ENCODE measurements at regions not wholly inside any gene's neighbourhood (a gene's known extent, or its start where the extent isn't known, plus 50 kb on each side); places are given as distances from the start of the nearest gene placed in this dataset.
"Not testable (repeated sequence)": the region's sequence is repeated elsewhere in the genome, so short reads cannot be mapped to it uniquely, and the experiment has no call there.

DNA sequence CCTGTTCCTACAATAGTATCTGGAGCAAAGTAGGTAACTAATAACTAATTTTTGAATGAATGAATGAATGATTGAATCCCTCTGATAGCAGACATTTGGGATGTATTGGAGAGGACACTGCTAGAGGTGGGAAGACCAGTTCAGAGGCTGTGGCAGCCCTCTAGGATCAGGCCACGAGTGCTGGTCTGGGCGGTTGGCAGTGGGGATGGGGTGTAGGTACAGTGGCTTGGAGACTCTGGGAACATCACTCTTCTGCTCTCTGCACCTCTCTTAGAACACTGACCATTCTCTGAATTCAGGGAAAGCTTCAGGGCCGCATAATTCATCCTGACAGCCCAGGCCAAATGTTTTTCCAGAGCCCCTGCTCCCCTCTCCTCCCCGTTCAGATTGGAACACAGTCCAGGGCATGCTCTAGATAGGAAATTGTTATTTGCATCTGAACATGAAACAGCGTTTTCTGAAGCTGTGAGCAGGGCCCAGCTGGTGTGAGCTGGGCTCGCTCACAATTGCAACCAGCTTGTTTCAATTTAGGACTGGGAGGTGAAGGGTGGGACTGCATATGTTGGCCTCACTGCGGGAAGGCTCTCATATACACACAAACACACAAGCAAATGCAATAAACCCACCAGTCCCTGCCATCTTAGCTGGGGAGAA is 253.1 kb upstream of the USP24 start:
- no peak overlapping the region for H3K4me3 Mint-ChIP-seq
- H3K27me3 Mint-ChIP-seq, result peaks cover 1% of the 10 kb centered on the region
- H3K36me3 Mint-ChIP-seq, result no peaks in the 10 kb centered on the region
- H3K9me3 Mint-ChIP-seq (ENCODE audit: low read depth), result no peaks in the 10 kb centered on the region
- no peaks in the 10 kb centered on the region for H3K4me1 Mint-ChIP-seq (ENCODE audit: low read depth)
- no peak overlapping the region for H3K27ac Mint-ChIP-seq

DNA sequence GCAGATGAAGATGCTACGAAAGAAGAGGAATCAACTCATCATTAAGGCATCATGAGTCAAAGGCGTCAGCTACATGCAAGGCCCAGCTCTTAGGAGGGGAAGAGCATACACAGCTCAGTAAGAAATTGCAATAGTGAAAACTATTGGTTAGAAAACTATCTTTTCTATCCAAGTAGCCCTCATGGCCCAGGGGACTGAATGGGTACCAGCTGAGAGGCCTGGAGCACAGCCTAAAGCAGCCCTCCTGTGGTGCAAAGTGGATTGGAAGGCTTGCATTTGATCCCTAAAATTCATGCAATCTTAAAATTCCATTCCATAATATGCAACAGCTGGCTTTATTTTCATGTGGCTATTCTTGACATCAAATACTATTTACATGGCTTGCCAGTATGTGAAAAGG is 251.8 kb upstream of the USP24 start:
- Mint-ChIP-seq H3K36me3 (no peaks in the 10 kb centered on the region), H3K27me3 (no peaks in the 10 kb centered on the region), H3K9me3 (ENCODE audit: low read depth) (no peaks in the 10 kb centered on the region), H3K4me1 (ENCODE audit: low read depth) (no peaks in the 10 kb centered on the region), H3K4me3 (no peak overlapping the region), H3K27ac (no peak overlapping the region)

DNA sequence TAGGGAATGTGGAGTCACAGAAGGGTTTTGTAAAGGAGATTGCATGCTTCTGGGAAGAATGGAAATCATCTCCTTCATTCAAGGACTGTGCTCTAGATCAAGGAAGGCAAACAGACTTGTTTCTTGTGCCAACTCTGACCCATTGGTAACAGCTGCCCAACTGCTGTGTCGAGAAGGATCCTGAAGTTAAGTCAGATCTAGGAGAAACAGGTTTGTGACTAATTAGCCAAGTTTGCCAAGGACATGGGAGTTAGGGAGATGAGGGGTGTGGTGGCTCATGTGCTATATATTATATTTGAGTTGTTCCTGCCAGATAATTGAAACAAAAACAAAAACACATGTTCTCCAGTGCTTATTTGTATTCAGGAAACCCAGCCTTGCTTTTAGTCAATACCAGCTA is 251.2 kb upstream of the USP24 start:
- H3K27me3 Mint-ChIP-seq, result no peaks in the 10 kb centered on the region
- no peaks in the 10 kb centered on the region for H3K9me3 Mint-ChIP-seq (ENCODE audit: low read depth)
- H3K4me1 Mint-ChIP-seq (ENCODE audit: low read depth), result no peaks in the 10 kb centered on the region
- H3K36me3 Mint-ChIP-seq, result no peaks in the 10 kb centered on the region
- H3K4me3 Mint-ChIP-seq, result no peak overlapping the region
- no peak overlapping the region for H3K27ac Mint-ChIP-seq

DNA sequence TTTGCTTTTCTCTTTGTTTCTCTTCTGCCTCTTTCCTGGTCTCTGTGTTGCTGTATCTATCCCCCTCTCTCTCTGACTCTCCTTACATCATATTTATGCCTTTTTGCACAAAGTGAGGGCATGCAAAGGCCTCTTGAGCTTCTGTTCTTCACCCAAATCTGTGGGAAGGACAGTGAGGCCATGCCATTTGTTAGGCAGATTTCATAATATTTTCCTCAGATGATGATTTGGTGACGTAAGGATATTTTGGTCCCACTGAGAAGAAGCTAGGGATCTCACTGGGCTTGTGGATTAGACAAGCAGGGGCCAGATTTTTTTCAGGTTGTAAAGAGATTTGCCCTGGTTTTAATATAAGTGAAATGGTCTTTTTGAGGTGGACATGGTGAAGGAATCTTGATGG is 249.4 kb upstream of the USP24 start:
- no peaks in the 10 kb centered on the region for H3K36me3 Mint-ChIP-seq
- H3K4me3 Mint-ChIP-seq, result no peak overlapping the region
- no peaks in the 10 kb centered on the region for H3K4me1 Mint-ChIP-seq (ENCODE audit: low read depth)
- H3K27me3 Mint-ChIP-seq, result no peaks in the 10 kb centered on the region
- H3K9me3 Mint-ChIP-seq (ENCODE audit: low read depth), result no peaks in the 10 kb centered on the region
- no peak overlapping the region for H3K27ac Mint-ChIP-seq

DNA sequence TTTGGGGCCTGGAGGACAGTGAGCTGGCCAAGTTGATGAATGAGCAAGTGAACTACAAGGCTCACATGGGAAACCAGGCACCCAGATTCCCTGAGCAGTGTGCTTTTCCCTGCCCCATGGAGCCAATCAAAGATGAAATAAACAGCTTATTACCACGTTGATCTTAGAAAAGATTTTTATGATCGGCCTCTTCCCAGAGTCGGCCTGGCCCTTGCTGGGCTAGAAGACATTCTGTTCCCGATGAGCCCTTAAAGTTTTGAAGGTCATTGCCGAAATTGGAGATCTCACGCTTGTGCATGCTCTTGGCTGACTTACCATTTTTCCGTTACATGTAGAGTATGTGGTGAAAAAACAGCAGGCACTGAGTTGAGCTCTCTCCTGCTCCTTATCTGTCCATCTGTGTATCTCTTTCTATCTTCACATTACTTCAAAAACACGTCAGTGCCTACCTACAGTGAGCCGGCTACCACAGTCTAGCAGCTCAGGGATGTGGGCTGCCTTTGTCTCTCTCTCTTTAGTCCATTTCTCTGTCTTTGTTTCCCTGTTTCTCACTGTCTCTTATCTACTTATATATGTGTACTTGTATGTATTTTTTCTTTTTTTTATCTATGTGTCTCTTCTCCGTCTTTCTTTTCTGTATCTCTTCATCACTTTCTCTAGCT is 248.8 kb upstream of the USP24 start:
- Mint-ChIP-seq H3K27ac (no peak overlapping the region), H3K4me1 (ENCODE audit: low read depth) (no peaks in the 10 kb centered on the region), H3K4me3 (no peak overlapping the region), H3K9me3 (ENCODE audit: low read depth) (no peaks in the 10 kb centered on the region), H3K27me3 (no peaks in the 10 kb centered on the region), H3K36me3 (no peaks in the 10 kb centered on the region)

DNA sequence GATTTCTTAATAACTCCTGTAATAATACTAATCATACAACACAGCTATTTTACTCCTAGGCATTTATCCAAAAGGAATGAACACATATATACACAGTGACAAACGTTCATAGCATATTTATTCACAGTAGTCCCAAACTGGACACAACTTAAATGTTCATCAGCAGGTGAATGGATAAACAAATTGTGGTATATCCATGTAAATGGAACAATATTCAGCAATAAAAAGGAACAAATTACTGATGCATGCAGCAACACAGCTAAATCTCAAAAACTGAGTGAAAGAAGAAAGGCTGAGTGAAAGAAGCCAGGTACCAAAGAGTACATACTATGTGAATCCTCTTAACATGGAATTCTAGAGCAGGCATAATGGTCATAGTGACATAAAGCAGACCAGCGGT is 242.7 kb upstream of the USP24 start:
- no peaks in the 10 kb centered on the region for H3K27me3 Mint-ChIP-seq
- H3K27ac Mint-ChIP-seq, result no peak overlapping the region
- peaks cover 6% of the 10 kb centered on the region for H3K9me3 Mint-ChIP-seq (ENCODE audit: low read depth)
- no peak overlapping the region for H3K4me3 Mint-ChIP-seq
- no peaks in the 10 kb centered on the region for H3K4me1 Mint-ChIP-seq (ENCODE audit: low read depth)
- peaks cover 10% of the 10 kb centered on the region for H3K36me3 Mint-ChIP-seq

DNA sequence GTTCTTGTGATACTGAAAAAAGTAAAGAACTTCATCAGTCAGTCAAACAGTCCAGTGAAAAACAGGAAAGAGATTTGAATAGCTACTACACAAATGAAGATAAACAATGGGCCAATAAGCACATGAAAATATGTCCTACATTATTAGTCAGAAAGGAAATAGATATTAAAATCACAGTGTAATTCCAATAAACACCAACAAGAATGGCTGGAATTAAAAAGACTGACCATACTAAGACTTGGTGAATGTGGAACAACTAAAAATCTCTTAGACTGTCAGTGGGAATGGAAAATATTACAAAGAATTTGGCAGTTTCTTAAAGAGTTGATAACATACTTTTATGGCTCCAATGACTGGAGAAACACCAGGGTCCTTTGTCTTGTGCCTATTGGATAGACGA is 241.8 kb upstream of the USP24 start:
- H3K27me3 Mint-ChIP-seq, result peaks cover 2% of the 10 kb centered on the region
- H3K4me3 Mint-ChIP-seq, result no peak overlapping the region
- H3K36me3 Mint-ChIP-seq, result peaks cover 10% of the 10 kb centered on the region
- H3K9me3 Mint-ChIP-seq (ENCODE audit: low read depth), result peaks cover 6% of the 10 kb centered on the region
- H3K27ac Mint-ChIP-seq, result no peak overlapping the region
- no peaks in the 10 kb centered on the region for H3K4me1 Mint-ChIP-seq (ENCODE audit: low read depth)

DNA sequence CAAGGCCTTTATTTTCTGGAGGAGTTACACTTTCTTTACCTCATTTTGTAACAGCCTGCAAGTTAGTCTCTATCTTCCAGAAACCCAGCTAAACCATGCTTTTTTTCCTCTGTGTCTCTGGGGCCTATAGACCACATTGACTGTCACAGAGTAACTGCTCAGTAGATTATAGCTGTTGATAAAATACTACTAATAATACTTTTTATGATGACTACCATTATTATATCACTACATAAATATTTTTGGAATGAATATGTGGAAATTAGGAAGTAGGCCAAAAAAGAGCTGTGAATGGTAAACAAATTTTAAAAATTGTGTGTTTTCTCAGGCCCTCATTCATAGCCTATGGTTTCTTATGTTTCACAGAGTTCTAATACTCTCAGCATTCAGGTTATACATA is 233.1 kb upstream of the USP24 start:
- Mint-ChIP-seq H3K4me3 (no peak overlapping the region), H3K27ac (no peak overlapping the region), H3K4me1 (ENCODE audit: low read depth) (no peaks in the 10 kb centered on the region), H3K9me3 (ENCODE audit: low read depth) (no peaks in the 10 kb centered on the region), H3K27me3 (peaks cover 3% of the 10 kb centered on the region), H3K36me3 (no peaks in the 10 kb centered on the region)

DNA sequence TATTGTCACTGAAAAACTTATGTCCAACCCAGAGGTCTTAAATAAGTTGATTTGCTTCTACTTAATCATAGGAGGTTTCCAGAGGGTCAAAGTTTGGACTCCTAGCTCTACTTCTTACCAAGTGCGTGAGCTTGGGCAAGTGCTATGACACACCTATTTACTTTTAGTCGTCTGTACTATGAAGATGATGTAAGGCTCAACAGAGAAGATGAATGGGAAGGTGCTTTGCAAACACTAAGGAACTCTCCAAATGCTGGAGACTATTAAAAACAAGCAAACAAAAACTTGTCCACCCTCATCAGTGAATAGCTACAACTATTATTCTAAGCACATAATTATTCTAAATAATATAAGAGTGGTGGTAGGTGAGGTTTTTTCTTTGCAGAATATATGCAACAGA is 232.3 kb upstream of the USP24 start:
- Mint-ChIP-seq H3K27ac (no peak overlapping the region), H3K27me3 (peaks cover 3% of the 10 kb centered on the region), H3K4me3 (no peak overlapping the region), H3K36me3 (no peaks in the 10 kb centered on the region), H3K9me3 (ENCODE audit: low read depth) (no peaks in the 10 kb centered on the region), H3K4me1 (ENCODE audit: low read depth) (no peaks in the 10 kb centered on the region)

DNA sequence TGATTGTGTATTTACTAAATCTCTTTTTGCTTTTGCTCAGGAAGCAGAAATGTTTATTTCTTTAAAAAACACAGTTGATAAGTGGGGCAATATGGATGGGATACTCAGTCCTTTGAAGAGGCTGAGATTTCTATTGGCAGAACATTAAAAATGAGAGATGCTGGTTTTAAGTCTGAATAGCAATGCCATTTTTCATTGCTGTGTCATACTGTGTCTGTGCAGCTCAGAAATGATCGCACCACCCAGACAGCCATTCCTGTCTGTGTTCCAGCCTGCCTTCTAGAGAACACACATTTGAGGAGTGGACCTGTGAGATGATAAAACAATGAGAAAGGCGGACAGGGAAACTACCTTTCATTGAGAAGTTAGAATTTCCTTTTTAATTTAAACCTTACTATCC is 231.2 kb upstream of the USP24 start:
- H3K4me3 Mint-ChIP-seq, result no peak overlapping the region
- H3K4me1 Mint-ChIP-seq (ENCODE audit: low read depth), result no peaks in the 10 kb centered on the region
- H3K27me3 Mint-ChIP-seq, result peaks cover 1% of the 10 kb centered on the region
- H3K27ac Mint-ChIP-seq, result no peak overlapping the region
- H3K36me3 Mint-ChIP-seq, result no peaks in the 10 kb centered on the region
- no peaks in the 10 kb centered on the region for H3K9me3 Mint-ChIP-seq (ENCODE audit: low read depth)

DNA sequence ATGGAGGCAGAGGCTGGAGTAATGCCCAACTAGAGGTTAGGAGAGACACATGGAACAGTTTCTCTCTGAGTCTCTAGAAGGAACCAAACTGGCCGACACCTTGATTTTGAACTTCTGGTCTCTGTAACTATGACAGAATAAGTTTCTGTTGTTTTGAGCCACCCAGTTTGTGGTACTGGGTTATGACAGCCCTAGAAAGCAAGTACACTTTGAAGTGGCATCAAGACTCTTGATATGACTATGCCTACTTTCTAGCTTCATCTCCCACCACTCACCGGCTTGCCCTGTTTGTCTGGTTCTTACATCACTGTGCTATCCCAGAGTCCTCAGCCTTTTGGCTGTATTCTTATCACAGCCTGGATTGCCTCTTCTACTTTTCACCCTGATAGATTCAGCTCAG is 230.3 kb upstream of the USP24 start:
- Mint-ChIP-seq H3K4me1 (ENCODE audit: low read depth) (no peaks in the 10 kb centered on the region), H3K9me3 (ENCODE audit: low read depth) (no peaks in the 10 kb centered on the region), H3K27ac (no peak overlapping the region), H3K27me3 (no peaks in the 10 kb centered on the region), H3K4me3 (no peak overlapping the region), H3K36me3 (no peaks in the 10 kb centered on the region)

DNA sequence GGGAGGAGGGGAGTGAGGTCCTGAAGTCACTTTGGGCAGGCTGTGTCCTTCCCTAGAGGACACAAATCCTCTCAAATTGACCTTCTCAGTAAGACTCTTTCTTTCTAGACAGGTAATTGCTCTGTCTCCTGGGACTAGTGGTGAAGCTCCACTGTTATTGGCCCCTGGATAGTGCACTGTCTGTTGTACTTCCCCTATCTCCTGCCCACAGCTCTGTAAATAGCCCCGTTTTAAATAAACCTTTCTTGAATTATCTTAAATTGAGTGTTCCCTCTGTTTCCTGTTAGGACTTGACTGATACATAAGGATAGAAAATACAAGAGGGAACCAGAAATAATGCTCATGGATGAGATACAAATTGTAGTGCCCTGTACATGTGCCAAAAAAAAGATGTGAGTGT is 229.5 kb upstream of the USP24 start:
- Mint-ChIP-seq H3K9me3 (ENCODE audit: low read depth) (no peaks in the 10 kb centered on the region), H3K27ac (no peak overlapping the region), H3K27me3 (no peaks in the 10 kb centered on the region), H3K4me1 (ENCODE audit: low read depth) (no peaks in the 10 kb centered on the region), H3K4me3 (no peak overlapping the region), H3K36me3 (no peaks in the 10 kb centered on the region)

DNA sequence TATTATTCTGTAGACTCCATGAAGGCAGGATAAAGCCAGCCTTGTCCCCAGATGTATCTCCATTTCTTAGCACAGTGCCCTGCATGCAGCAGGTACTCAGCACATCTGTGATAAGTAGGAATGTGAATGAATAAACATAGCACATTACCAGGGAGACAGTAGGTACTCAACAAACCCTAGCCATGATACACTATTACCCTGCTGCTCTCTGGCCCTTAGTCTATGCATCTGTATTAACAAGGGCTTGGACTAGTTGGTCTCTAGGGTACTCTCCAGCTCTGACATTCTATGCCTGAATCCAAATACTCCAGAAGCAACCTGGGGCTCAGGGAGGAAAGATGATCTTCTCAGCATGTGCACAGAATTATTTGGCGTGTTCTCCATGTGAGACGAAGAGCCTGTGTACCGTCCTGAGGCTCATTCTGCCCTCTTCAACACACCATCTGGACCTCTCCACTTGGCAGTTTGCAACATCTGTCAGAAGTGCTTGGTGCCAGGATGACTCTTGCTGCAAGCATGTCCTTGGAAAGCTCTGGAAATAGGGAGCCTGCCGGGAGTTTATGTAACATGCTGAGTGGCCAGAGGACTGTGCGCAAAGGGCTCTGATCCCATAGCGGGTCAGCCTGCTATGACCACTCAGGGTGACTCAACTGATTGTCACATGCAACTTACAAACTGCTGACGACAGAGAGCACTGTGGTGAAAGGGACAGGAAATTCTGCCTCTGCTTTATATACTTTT is 228.2 kb upstream of the USP24 start:
- Mint-ChIP-seq H3K4me1 (ENCODE audit: low read depth) (no peaks in the 10 kb centered on the region), H3K9me3 (ENCODE audit: low read depth) (no peaks in the 10 kb centered on the region), H3K27ac (no peak overlapping the region), H3K4me3 (no peak overlapping the region), H3K36me3 (no peaks in the 10 kb centered on the region), H3K27me3 (no peaks in the 10 kb centered on the region)

DNA sequence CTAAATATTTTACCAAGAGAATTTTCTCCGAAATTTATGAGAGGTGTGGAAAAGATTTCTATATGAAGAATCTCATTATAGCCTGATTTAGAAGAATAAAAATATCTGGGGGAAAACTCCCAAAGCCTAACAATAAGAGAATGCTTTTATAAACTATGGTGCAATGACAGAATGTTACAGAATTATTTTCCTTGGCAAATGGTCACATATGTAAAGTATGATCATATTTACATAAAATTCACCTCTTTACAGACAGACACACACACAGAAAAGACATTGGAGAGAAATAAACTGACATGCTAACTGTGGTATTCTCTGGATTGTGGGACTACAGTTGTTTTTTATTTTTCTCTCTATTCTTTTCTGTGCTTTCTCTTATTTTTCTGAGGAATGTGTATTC is 226.3 kb upstream of the USP24 start:
- Mint-ChIP-seq H3K4me3 (no peak overlapping the region), H3K27me3 (no peaks in the 10 kb centered on the region), H3K9me3 (ENCODE audit: low read depth) (no peaks in the 10 kb centered on the region), H3K4me1 (ENCODE audit: low read depth) (no peaks in the 10 kb centered on the region), H3K27ac (no peak overlapping the region), H3K36me3 (no peaks in the 10 kb centered on the region)

DNA sequence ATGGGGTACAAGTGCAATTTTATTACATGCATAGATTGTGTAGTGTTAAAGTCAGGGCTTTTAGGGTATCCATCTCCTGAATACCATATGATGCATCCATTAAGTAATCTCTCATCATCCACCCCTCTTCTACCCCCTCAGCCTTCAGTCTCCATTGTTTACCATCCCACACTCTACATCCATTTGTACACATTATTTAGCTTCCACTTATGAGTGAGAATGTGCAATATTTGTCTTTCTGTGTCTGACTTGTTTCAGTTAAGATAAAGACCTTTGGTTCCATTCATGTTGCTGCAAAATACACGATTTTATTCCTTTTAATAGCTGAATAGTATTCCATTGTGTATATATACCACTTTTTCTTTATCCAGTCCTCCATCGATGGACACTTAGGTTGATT is 222.5 kb upstream of the USP24 start:
- Mint-ChIP-seq H3K27ac (no peak overlapping the region), H3K36me3 (no peaks in the 10 kb centered on the region), H3K27me3 (no peaks in the 10 kb centered on the region), H3K4me1 (ENCODE audit: low read depth) (no peaks in the 10 kb centered on the region), H3K4me3 (no peak overlapping the region), H3K9me3 (ENCODE audit: low read depth) (no peaks in the 10 kb centered on the region)

DNA sequence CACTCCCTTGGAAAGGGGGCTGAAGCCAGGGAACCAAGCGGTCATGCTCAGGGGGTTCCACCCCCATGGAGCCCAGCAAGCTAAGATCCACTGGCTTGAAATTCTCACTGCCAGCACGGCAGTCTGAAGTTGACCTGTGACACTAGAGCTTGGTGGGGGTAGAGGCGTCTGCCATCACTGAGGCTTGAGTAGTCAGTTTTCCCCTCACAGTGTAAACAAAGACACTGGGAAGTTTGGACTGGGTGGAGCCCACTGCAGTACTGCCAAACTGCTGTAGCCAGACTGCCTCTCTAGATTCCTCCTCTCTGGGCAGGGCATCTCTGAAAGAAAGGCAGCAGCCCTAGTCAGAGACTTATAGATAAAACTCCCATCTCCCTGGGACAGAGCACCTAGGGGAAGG is 215.6 kb upstream of the USP24 start:
- not testable (repeated sequence) for H3K9me3 Mint-ChIP-seq (ENCODE audit: low read depth); H3K4me3 Mint-ChIP-seq; H3K4me1 Mint-ChIP-seq (ENCODE audit: low read depth); H3K27me3 Mint-ChIP-seq; H3K27ac Mint-ChIP-seq; H3K36me3 Mint-ChIP-seq

All from activated naive CD8-positive, alpha-beta T cell (primary cell).